Natural killer cell (primary cell): ENCODE measurements at regions not wholly inside any gene's neighbourhood (a gene's known extent, or its start where the extent isn't known, plus 50 kb on each side); places are given as distances from the start of the nearest gene placed in this dataset.

Source experiments
- ATAC-seq, 3 donors: fragments of 150-1000 bp in 2 of 3; fragments of 200-7000 bp in 1 of 3; cut with Tn5 transposase; 1 replicate in 1 of 3; 2 replicates in 2 of 3; pipeline ENCODE4 v1.10.0; 2021; ENCODE audit warnings: mild to moderate bottlenecking in 2 of 3, moderate library complexity in 2 of 3
- DNase-seq, 2 donors: peaks; one replicate each; pipeline versions ENCODE4 v3.0.0 to v3.0.0-alpha.2; 2013 to 2021; ENCODE audit warnings: mixed read lengths in 1 of 2
- H3K27ac ChIP-seq: one replicate; pipeline ENCODE4 v1.5.1; 2013; ENCODE audit warnings: mild to moderate bottlenecking, low read length
- H3K27me3 ChIP-seq: one replicate; pipeline ENCODE4 v1.6.1; 2013; ENCODE audit warnings: low read length; ENCODE audit not compliant: control insufficient read depth, insufficient read depth
- H3K36me3 ChIP-seq: one replicate; pipeline ENCODE4 v1.6.1; 2013; ENCODE audit warnings: low read length; ENCODE audit not compliant: control insufficient read depth, insufficient read depth
- H3K4me1 ChIP-seq: one replicate; pipeline ENCODE4 v1.6.1; 2013; ENCODE audit warnings: low read length; ENCODE audit not compliant: control insufficient read depth, insufficient read depth
- H3K4me3 ChIP-seq: one replicate; pipeline ENCODE4 v1.5.1; 2013; ENCODE audit warnings: low read length
- H3K9me3 ChIP-seq: one replicate; pipeline ENCODE4 v1.6.1; 2013; ENCODE audit warnings: low read length; ENCODE audit not compliant: control insufficient read depth, insufficient read depth
- H3K27ac Mint-ChIP-seq, 2 donors: one replicate each; pipeline ENCODE4 v1.8.0; 2022; ENCODE audit warnings: mild to moderate bottlenecking in 2 of 2, mixed read lengths in 2 of 2, moderate library complexity in 1 of 2
- H3K27me3 Mint-ChIP-seq, 2 donors: one replicate each; pipeline ENCODE4 v1.8.0; 2022; ENCODE audit warnings: low read depth in 2 of 2, mixed read lengths in 2 of 2
- H3K36me3 Mint-ChIP-seq: one replicate; pipeline ENCODE4 v1.8.0; 2022; ENCODE audit warnings: mixed read lengths
- H3K4me1 Mint-ChIP-seq, 2 donors: one replicate each; pipeline ENCODE4 v1.8.0; 2022; ENCODE audit warnings: mixed read lengths in 2 of 2
- H3K4me3 Mint-ChIP-seq: one replicate; pipeline ENCODE4 v1.8.0; 2022; ENCODE audit warnings: mild to moderate bottlenecking, moderate library complexity, mixed read lengths
- H3K9me3 Mint-ChIP-seq, 2 donors: one replicate each; pipeline ENCODE4 v1.8.0; 2022; ENCODE audit warnings: mixed read lengths in 2 of 2
- CTCF ChIP-seq: fragments of 200-600 bp; IDR thresholded peaks from one replicate; pipeline ENCODE4 v1.8.0; 2022; ENCODE audit warnings: antibody characterized with exemption
- WGBS: methylation state at CpG from one replicate; pipeline ENCODE4 v1.1.7; 2013; ENCODE audit warnings: missing lambda C conversion rate; ENCODE audit not compliant: insufficient coverage; 5-methylcytosine and 5-hydroxymethylcytosine counted together
- intact Hi-C: fragments of 100-400 bp; cut with micrococcal nuclease; formaldehyde crosslinking; loops from one replicate; pipeline ENCODE4 v1.14.2; 2022

DNA sequence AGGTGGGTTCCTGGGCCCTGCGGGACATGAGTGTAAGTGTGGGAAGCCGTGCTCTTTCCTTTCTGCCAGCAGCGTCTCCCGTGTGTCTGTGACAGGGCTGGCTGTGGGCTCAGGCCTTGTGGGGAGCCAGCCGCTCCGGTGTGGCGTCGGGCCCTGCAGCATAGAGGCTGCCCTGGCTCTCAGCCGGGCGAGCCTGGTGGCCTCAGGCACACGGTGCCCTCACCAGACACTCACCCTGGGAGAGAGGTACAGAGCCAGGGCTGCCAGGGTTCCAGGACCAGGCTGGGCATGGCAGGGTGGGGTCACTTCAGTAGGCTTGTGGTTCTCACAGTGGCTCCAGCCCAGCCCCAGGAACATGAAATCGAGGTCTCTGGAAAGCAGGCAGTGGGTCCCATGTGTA, 324.8 kb downstream of the TEX29 start:
- no peaks in the 10 kb centered on the region for H3K36me3 ChIP-seq
- no peak overlapping the region for H3K27ac ChIP-seq
- H3K36me3 Mint-ChIP-seq, result no peaks in the 10 kb centered on the region
- no peak overlapping the region for H3K27ac Mint-ChIP-seq
- peaks cover 3 to 17% of the 10 kb centered on the region in 2 donors for H3K27me3 Mint-ChIP-seq
- TF ChIP-seq CTCF, result no peak
- no peaks in the 10 kb centered on the region for H3K9me3 ChIP-seq
- WGBS, result 95% methylated on average over 12 of the region's 12 CpGs
- no peaks in the 10 kb centered on the region for H3K27me3 ChIP-seq
- ATAC-seq (peak in 1 of 3 donors; percentile 30), DNase-seq (no peak)
- intact Hi-C loops, result no loop called here
- H3K4me1 ChIP-seq, result no peaks in the 10 kb centered on the region
- H3K4me3 ChIP-seq, result no peak overlapping the region
- H3K4me1 Mint-ChIP-seq, result no peaks in the 10 kb centered on the region
- H3K4me3 Mint-ChIP-seq, result no peak overlapping the region
- no peaks in the 10 kb centered on the region for H3K9me3 Mint-ChIP-seq

DNA sequence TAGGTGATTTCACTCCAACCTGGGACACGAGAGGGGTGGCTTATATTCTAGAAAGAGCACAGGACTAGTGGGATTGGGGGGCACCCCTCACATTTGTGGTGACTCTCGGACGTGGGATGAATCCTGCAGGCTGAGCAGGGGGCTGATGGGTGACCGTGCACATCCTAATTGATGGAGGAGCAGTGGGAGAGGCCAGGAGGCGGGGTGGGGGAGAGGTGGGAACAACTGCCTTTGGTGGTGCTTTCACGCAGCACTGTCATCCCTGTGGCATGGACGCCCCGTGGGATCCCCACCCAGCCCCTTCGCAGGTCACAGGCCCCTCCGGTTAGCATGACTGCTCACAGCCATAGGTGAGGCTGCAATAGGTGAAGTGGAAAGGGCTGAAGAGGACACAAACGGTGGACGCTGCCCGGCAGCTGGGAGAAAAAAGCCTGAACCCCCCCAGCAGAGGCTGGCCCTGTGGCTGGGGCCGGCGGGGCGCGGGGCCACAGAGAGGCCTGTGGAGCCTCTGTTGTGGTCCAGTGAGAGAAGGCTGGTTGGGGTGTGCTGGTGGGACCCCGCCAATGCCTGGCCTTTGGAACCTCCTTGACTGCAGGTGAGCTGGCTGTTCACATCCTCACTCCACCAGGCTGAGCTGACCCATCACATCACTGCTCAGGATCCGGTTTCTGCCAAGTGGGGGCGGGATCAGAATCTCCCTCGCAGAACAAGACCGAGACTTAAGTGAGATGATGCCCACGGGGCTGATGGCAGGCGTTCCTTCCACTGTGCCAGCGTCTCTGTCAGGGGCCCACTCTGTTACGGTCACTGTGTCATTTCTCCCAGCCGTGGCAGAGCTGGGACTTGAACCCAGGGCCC, 325.4 kb downstream of the TEX29 start:
- DNase-seq, result no peak
- Histone ChIP-seq H3K27me3 (no peaks in the 10 kb centered on the region), H3K36me3 (no peaks in the 10 kb centered on the region), H3K4me3 (no peak overlapping the region), H3K4me1 (no peaks in the 10 kb centered on the region), H3K9me3 (no peaks in the 10 kb centered on the region), H3K27ac (no peak overlapping the region)
- no peak overlapping the region for H3K27ac Mint-ChIP-seq
- no peaks in the 10 kb centered on the region for H3K9me3 Mint-ChIP-seq
- peaks cover 6 to 24% of the 10 kb centered on the region in 2 donors for H3K27me3 Mint-ChIP-seq
- H3K4me1 Mint-ChIP-seq, result no peaks in the 10 kb centered on the region
- 89% methylated on average over 27 of the region's 27 CpGs for WGBS
- ATAC-seq, result no peak
- H3K36me3 Mint-ChIP-seq, result no peaks in the 10 kb centered on the region
- no peak for TF ChIP-seq CTCF
- H3K4me3 Mint-ChIP-seq, result no peak overlapping the region
- intact Hi-C loops, result no loop called here

DNA sequence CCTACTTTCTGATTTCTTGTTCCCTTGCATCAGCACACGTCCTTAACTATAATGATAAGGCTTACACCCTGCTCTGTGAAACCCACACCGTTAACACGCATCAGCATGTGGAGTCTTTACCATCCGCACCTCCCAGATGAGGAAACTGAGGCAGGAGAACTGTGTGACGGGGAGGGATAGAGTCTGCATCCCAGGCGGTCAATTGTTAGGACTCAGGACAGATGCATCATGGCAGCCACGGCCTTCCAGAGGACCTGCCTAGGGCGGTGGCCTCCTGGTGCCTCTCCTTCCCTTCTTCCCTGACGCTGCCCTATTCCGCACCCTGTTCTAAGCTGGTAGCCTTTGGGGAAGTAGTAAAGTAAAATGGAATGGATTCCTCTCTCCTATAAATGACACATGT, 326.0 kb downstream of the TEX29 start:
- Histone ChIP-seq H3K9me3 (no peaks in the 10 kb centered on the region), H3K36me3 (no peaks in the 10 kb centered on the region)

More for the DNA sequence above, 326.0 kb downstream of the TEX29 start:
- Mint-ChIP-seq H3K27ac (no peak overlapping the region), H3K27me3 (peaks cover 6 to 30% of the 10 kb centered on the region in 2 donors), H3K36me3 (no peaks in the 10 kb centered on the region), H3K4me3 (no peak overlapping the region), H3K4me1 (no peaks in the 10 kb centered on the region), H3K9me3 (no peaks in the 10 kb centered on the region)
- ATAC-seq (no peak), DNase-seq (no peak)
- no peak overlapping the region for H3K27ac ChIP-seq
- no peak overlapping the region for H3K4me3 ChIP-seq
- WGBS, result 93% methylated on average over 8 of the region's 10 CpGs
- no peaks in the 10 kb centered on the region for H3K4me1 ChIP-seq
- TF ChIP-seq CTCF, result no peak
- H3K27me3 ChIP-seq, result peaks cover 3% of the 10 kb centered on the region
- intact Hi-C loops, result no loop called here
